Hepatocyte (in vitro differentiated cells): ENCODE measurements at regions not wholly inside any gene's neighbourhood (a gene's known extent, or its start where the extent isn't known, plus 50 kb on each side); places are given as distances from the start of the nearest gene placed in this dataset.

Experiments used
- EZH2 ChIP-seq: fragments of 200-600 bp; sonication (generic); IDR thresholded peaks from 2 replicates; pipeline ENCODE4 v1.6.1; 2016; ENCODE audit warnings: antibody characterized with exemption, mild to moderate bottlenecking, borderline replicate concordance
- EZH2phosphoT487 ChIP-seq: fragments of 200-600 bp; sonication (generic); IDR thresholded peaks from one replicate; pipeline ENCODE4 v1.6.1; 2018; ENCODE audit warnings: antibody characterized with exemption, mild to moderate bottlenecking, low read depth, moderate library complexity; ENCODE audit not compliant: unreplicated experiment, severe bottlenecking
- TF ChIP-seq, protein P1 (sequence below): fragments of 200-600 bp; sonication (generic); IDR thresholded peaks from 2 replicates; pipeline ENCODE4 v1.5.1; 2016; ENCODE audit warnings: antibody characterized with exemption, mild to moderate bottlenecking; ENCODE audit not compliant: poor library complexity

DNA sequence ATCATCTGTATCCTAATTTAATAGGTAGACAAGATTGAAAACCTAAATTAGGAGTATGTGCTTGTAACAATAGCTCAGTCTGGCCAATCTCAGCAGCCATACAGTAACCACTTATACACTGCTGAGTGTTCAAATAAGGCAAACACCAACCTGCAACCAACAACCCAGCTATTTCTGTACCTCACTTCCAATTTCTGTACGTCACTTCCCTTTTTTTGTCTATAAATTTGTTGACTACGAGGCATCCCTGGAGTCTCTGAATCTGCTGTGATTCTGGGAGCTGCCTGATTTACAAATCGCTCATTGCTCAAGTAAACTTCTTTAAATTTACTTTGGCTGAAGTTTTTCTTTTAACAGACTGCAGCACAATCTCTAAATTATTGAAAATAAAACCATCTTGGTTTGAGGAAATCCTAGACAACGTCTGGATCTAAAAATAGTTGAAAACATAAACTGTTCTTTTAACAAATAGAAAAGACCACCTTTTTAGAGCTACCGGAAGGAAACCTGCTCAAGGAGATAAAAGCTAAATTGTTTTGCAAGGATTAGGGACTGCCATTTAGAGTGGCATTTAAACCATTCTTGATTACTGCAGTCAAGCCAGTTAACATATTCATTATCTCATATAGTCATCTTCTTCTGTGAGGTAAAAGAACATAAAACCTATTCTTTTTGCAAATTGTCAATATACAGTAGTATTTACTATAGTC, 778.1 kb downstream of the SH3BGRL start:
- TF ChIP-seq, protein P1, sequence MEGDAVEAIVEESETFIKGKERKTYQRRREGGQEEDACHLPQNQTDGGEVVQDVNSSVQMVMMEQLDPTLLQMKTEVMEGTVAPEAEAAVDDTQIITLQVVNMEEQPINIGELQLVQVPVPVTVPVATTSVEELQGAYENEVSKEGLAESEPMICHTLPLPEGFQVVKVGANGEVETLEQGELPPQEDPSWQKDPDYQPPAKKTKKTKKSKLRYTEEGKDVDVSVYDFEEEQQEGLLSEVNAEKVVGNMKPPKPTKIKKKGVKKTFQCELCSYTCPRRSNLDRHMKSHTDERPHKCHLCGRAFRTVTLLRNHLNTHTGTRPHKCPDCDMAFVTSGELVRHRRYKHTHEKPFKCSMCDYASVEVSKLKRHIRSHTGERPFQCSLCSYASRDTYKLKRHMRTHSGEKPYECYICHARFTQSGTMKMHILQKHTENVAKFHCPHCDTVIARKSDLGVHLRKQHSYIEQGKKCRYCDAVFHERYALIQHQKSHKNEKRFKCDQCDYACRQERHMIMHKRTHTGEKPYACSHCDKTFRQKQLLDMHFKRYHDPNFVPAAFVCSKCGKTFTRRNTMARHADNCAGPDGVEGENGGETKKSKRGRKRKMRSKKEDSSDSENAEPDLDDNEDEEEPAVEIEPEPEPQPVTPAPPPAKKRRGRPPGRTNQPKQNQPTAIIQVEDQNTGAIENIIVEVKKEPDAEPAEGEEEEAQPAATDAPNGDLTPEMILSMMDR: no peak
- TF ChIP-seq EZH2: no peak
- TF ChIP-seq EZH2phosphoT487: no peak
